Stomach (tissue), 4 donors: ENCODE measurements at regions not wholly inside any gene's neighbourhood (a gene's known extent, or its start where the extent isn't known, plus 50 kb on each side); places are given as distances from the start of the nearest gene placed in this dataset.

ENCODE experiments used
- POLR2A ChIP-seq, 4 donors: fragments of 450-650 bp; IDR thresholded peaks; one replicate each; pipeline ENCODE4 v1.6.1; 2016; ENCODE audit warnings: antibody characterized with exemption in 4 of 4, control low read depth in 2 of 4, mild to moderate bottlenecking in 1 of 4, moderate library complexity in 1 of 4
- POLR2AphosphoS5 ChIP-seq, 3 donors: sonication (generic); formaldehyde crosslinking; IDR thresholded peaks; one replicate each; pipeline ENCODE4 v1.6.1; 2016; ENCODE audit warnings: antibody characterized with exemption in 3 of 3
- TF ChIP-seq, protein P1 (sequence below), 7 experiments: fragments of 450-650 bp in 4 of 7; fragments of 200-600 bp in 3 of 7; sonication (generic) in 3 of 7; IDR thresholded peaks; one replicate each; pipeline ENCODE4 v1.5.1; 2016 to 2019; ENCODE audit warnings: antibody characterized with exemption in 7 of 7, control low read depth in 2 of 7, mild to moderate bottlenecking in 1 of 7

DNA sequence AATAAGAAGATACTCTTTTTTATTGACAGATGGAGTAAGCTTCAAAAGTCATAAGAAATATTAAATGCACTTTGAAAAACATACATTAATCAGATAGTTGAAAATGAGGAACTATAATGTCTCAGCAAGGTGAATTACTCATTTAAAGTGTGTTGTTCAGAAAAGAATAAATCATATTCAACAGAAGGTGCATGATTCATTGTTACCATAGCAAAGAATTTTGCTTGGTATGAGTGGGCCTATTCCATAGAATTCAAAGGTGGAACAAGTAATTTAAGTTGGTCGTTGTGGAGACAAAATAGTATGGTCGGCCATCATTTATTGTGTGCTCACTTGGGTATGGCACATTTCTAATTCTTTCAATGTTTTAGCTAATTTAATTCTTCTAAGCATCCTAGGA, 1920.2 kb upstream of the CDH9 start:
- TF ChIP-seq POLR2A (IDR thresholded peaks at IDR 0.05) (no peak), POLR2AphosphoS5 (IDR thresholded peaks at IDR 0.05) (no peak)
- TF ChIP-seq, protein P1, sequence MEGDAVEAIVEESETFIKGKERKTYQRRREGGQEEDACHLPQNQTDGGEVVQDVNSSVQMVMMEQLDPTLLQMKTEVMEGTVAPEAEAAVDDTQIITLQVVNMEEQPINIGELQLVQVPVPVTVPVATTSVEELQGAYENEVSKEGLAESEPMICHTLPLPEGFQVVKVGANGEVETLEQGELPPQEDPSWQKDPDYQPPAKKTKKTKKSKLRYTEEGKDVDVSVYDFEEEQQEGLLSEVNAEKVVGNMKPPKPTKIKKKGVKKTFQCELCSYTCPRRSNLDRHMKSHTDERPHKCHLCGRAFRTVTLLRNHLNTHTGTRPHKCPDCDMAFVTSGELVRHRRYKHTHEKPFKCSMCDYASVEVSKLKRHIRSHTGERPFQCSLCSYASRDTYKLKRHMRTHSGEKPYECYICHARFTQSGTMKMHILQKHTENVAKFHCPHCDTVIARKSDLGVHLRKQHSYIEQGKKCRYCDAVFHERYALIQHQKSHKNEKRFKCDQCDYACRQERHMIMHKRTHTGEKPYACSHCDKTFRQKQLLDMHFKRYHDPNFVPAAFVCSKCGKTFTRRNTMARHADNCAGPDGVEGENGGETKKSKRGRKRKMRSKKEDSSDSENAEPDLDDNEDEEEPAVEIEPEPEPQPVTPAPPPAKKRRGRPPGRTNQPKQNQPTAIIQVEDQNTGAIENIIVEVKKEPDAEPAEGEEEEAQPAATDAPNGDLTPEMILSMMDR (IDR thresholded peaks at IDR 0.05) = no peak
